ENCODE measurements at regions not wholly inside any gene's neighbourhood (a gene's known extent, or its start where the extent isn't known, plus 50 kb on each side); places are given as distances from the start of the nearest gene placed in this dataset.

- H3K27ac ChIP-seq: no peak overlapping the region
- no peaks in the 10 kb centered on the region for H3K36me3 ChIP-seq (ENCODE audit: insufficient read depth, low read length)
- no peak overlapping the region for H3K4me3 ChIP-seq
- no peak for DNase-seq (ENCODE audit: low read depth, low spot score)
- TF ChIP-seq POLR2AphosphoS5 (IDR thresholded peaks at IDR 0.05; ENCODE audit: borderline replicate concordance, low read depth, low read length) (no peak), FOXP2 (optimal IDR thresholded peaks at IDR 0.05; ENCODE audit: control extremely low read depth, extremely low read length, insufficient read depth) (no peak), EZH2 (IDR thresholded peaks at IDR 0.05) (no peak)
- no peaks in the 10 kb centered on the region for H3K9me3 ChIP-seq (ENCODE audit: low read depth, low read length)
- H3K9ac ChIP-seq (ENCODE audit: insufficient read length): no peak overlapping the region
These were observed 150.7 kb downstream of the BACH1 start for GRCh38 chr21:29449306-29449950.

GRCh38 chr21:29450058-29450457 is 151.3 kb downstream of the BACH1 start:
- H3K4me3 ChIP-seq: no peak overlapping the region
- DNase-seq (ENCODE audit: low read depth, low spot score): no peak
- no peaks in the 10 kb centered on the region for H3K9me3 ChIP-seq (ENCODE audit: low read depth, low read length)
- no peak overlapping the region for H3K27ac ChIP-seq
- H3K36me3 ChIP-seq (ENCODE audit: insufficient read depth, low read length): no peaks in the 10 kb centered on the region
- no peak overlapping the region for H3K9ac ChIP-seq (ENCODE audit: insufficient read length)
- no peak for TF ChIP-seq FOXP2 (optimal IDR thresholded peaks at IDR 0.05; ENCODE audit: control extremely low read depth, extremely low read length, insufficient read depth)
- TF ChIP-seq POLR2AphosphoS5 (IDR thresholded peaks at IDR 0.05; ENCODE audit: borderline replicate concordance, low read depth, low read length): no peak
- TF ChIP-seq EZH2 (IDR thresholded peaks at IDR 0.05): no peak

GRCh38 chr21:29453511-29453910 is 154.8 kb downstream of the BACH1 start:
- no peak overlapping the region for H3K27ac ChIP-seq
- DNase-seq (ENCODE audit: low read depth, low spot score): no peak
- no peaks in the 10 kb centered on the region for H3K36me3 ChIP-seq (ENCODE audit: insufficient read depth, low read length)
- TF ChIP-seq EZH2 (IDR thresholded peaks at IDR 0.05) (no peak), POLR2AphosphoS5 (IDR thresholded peaks at IDR 0.05; ENCODE audit: borderline replicate concordance, low read depth, low read length) (no peak), FOXP2 (optimal IDR thresholded peaks at IDR 0.05; ENCODE audit: control extremely low read depth, extremely low read length, insufficient read depth) (no peak)
- no peak overlapping the region for H3K9ac ChIP-seq (ENCODE audit: insufficient read length)
- H3K4me3 ChIP-seq: no peak overlapping the region
- no peaks in the 10 kb centered on the region for H3K9me3 ChIP-seq (ENCODE audit: low read depth, low read length)

- DNase-seq (ENCODE audit: low read depth, low spot score): no peak
- no peak overlapping the region for H3K9ac ChIP-seq (ENCODE audit: insufficient read length)
- H3K27ac ChIP-seq: no peak overlapping the region
- H3K9me3 ChIP-seq (ENCODE audit: low read depth, low read length): no peaks in the 10 kb centered on the region
- no peak overlapping the region for H3K4me3 ChIP-seq
- H3K36me3 ChIP-seq (ENCODE audit: insufficient read depth, low read length): no peaks in the 10 kb centered on the region
- TF ChIP-seq FOXP2 (optimal IDR thresholded peaks at IDR 0.05; ENCODE audit: control extremely low read depth, extremely low read length, insufficient read depth) (no peak), POLR2AphosphoS5 (IDR thresholded peaks at IDR 0.05; ENCODE audit: borderline replicate concordance, low read depth, low read length) (no peak)
These were observed 155.5 kb downstream of the BACH1 start for GRCh38 chr21:29454179-29454578.

GRCh38 chr21:29462479-29462878 is 163.8 kb downstream of the BACH1 start:
- no peak for TF ChIP-seq EZH2 (IDR thresholded peaks at IDR 0.05)
- TF ChIP-seq FOXP2 (optimal IDR thresholded peaks at IDR 0.05; ENCODE audit: control extremely low read depth, extremely low read length, insufficient read depth): no peak
- TF ChIP-seq POLR2AphosphoS5 (IDR thresholded peaks at IDR 0.05; ENCODE audit: borderline replicate concordance, low read depth, low read length): no peak
- no peaks in the 10 kb centered on the region for H3K9me3 ChIP-seq (ENCODE audit: low read depth, low read length)
- DNase-seq (ENCODE audit: low read depth, low spot score): no peak
- H3K9ac ChIP-seq (ENCODE audit: insufficient read length): no peak overlapping the region
- H3K4me3 ChIP-seq: no peak overlapping the region
- H3K36me3 ChIP-seq (ENCODE audit: insufficient read depth, low read length): no peaks in the 10 kb centered on the region
- no peak overlapping the region for H3K27ac ChIP-seq

GRCh38 chr21:29465546-29465945 is 166.8 kb downstream of the BACH1 start:
- TF ChIP-seq FOXP2 (optimal IDR thresholded peaks at IDR 0.05; ENCODE audit: control extremely low read depth, extremely low read length, insufficient read depth) (no peak), EZH2 (IDR thresholded peaks at IDR 0.05) (no peak), POLR2AphosphoS5 (IDR thresholded peaks at IDR 0.05; ENCODE audit: borderline replicate concordance, low read depth, low read length) (no peak)

GRCh38 chr21:29466532-29466931 is 167.8 kb downstream of the BACH1 start:
- no peak for DNase-seq (ENCODE audit: low read depth, low spot score)
- H3K36me3 ChIP-seq (ENCODE audit: insufficient read depth, low read length): no peaks in the 10 kb centered on the region
- no peaks in the 10 kb centered on the region for H3K9me3 ChIP-seq (ENCODE audit: low read depth, low read length)
- no peak overlapping the region for H3K4me3 ChIP-seq
- TF ChIP-seq POLR2AphosphoS5 (IDR thresholded peaks at IDR 0.05; ENCODE audit: borderline replicate concordance, low read depth, low read length) (no peak), EZH2 (IDR thresholded peaks at IDR 0.05) (no peak), FOXP2 (optimal IDR thresholded peaks at IDR 0.05; ENCODE audit: control extremely low read depth, extremely low read length, insufficient read depth) (no peak)
- no peak overlapping the region for H3K9ac ChIP-seq (ENCODE audit: insufficient read length)
- H3K27ac ChIP-seq: no peak overlapping the region

More at GRCh38 chr21:29465546-29465945, 166.8 kb downstream of the BACH1 start:
- Histone ChIP-seq H3K27ac (no peak overlapping the region), H3K9me3 (ENCODE audit: low read depth, low read length) (no peaks in the 10 kb centered on the region), H3K36me3 (ENCODE audit: insufficient read depth, low read length) (no peaks in the 10 kb centered on the region), H3K9ac (ENCODE audit: insufficient read length) (no peak overlapping the region), H3K4me3 (no peak overlapping the region)
- DNase-seq (ENCODE audit: low read depth, low spot score): no peak

- Histone ChIP-seq H3K27ac (no peak overlapping the region), H3K9ac (ENCODE audit: insufficient read length) (no peak overlapping the region), H3K9me3 (ENCODE audit: low read depth, low read length) (no peaks in the 10 kb centered on the region), H3K4me3 (no peak overlapping the region), H3K36me3 (ENCODE audit: insufficient read depth, low read length) (no peaks in the 10 kb centered on the region)
- DNase-seq (ENCODE audit: low read depth, low spot score): no peak
- TF ChIP-seq EZH2 (IDR thresholded peaks at IDR 0.05): no peak
- no peak for TF ChIP-seq FOXP2 (optimal IDR thresholded peaks at IDR 0.05; ENCODE audit: control extremely low read depth, extremely low read length, insufficient read depth)
- TF ChIP-seq POLR2AphosphoS5 (IDR thresholded peaks at IDR 0.05; ENCODE audit: borderline replicate concordance, low read depth, low read length): no peak
These were observed 171.7 kb downstream of the BACH1 start for GRCh38 chr21:29470397-29470796.

- H3K27ac ChIP-seq: no peak overlapping the region
- DNase-seq (ENCODE audit: low read depth, low spot score): no peak
- no peak overlapping the region for H3K9ac ChIP-seq (ENCODE audit: insufficient read length)
- H3K36me3 ChIP-seq (ENCODE audit: insufficient read depth, low read length): no peaks in the 10 kb centered on the region
- TF ChIP-seq EZH2 (IDR thresholded peaks at IDR 0.05): no peak
- no peak for TF ChIP-seq FOXP2 (optimal IDR thresholded peaks at IDR 0.05; ENCODE audit: control extremely low read depth, extremely low read length, insufficient read depth)
- TF ChIP-seq POLR2AphosphoS5 (IDR thresholded peaks at IDR 0.05; ENCODE audit: borderline replicate concordance, low read depth, low read length): no peak
- no peaks in the 10 kb centered on the region for H3K9me3 ChIP-seq (ENCODE audit: low read depth, low read length)
- H3K4me3 ChIP-seq: no peak overlapping the region
These were observed 175.1 kb downstream of the BACH1 start for GRCh38 chr21:29473808-29474207.

All from SK-N-MC (cell line).